H9 (cell line): ENCODE measurements at regions not wholly inside any gene's neighbourhood (a gene's known extent, or its start where the extent isn't known, plus 50 kb on each side); places are given as distances from the start of the nearest gene placed in this dataset.

Experiments
- DNase-seq: peaks from one replicate; pipeline ENCODE4 v3.0.0-alpha.2; 2017
- H2AFZ ChIP-seq: one replicate; pipeline ENCODE4 v1.6.1; 2013; ENCODE audit warnings: mild to moderate bottlenecking, low read length, control low read depth, moderate library complexity
- H2AK5ac ChIP-seq: 2 replicates; pipeline ENCODE4 v1.6.1; 2013; ENCODE audit warnings: low read length, control low read depth, mixed read lengths; ENCODE audit not compliant: insufficient read length
- H2BK120ac ChIP-seq: one replicate; pipeline ENCODE4 v1.6.1; 2013; ENCODE audit warnings: low read depth, mild to moderate bottlenecking, low read length, control low read depth, inconsistent platforms; ENCODE audit not compliant: poor library complexity, severe bottlenecking
- H2BK12ac ChIP-seq: 2 replicates; pipeline ENCODE4 v1.6.1; 2013; ENCODE audit warnings: low read length, control low read depth, mixed read lengths, low read depth; ENCODE audit not compliant: insufficient read length
- H2BK15ac ChIP-seq: 2 replicates; pipeline ENCODE4 v1.6.1; 2013; ENCODE audit warnings: low read depth, low read length, control low read depth
- H2BK20ac ChIP-seq: one replicate; pipeline ENCODE4 v1.6.1; 2013; ENCODE audit warnings: low read depth, mild to moderate bottlenecking, low read length, control low read depth, inconsistent platforms; ENCODE audit not compliant: poor library complexity, severe bottlenecking
- H2BK5ac ChIP-seq: 2 replicates; pipeline ENCODE4 v1.6.1; 2013; ENCODE audit warnings: low read length, control low read depth, mixed read lengths; ENCODE audit not compliant: insufficient read length
- H3K14ac ChIP-seq: 2 replicates; pipeline ENCODE4 v1.6.1; 2013; ENCODE audit warnings: low read length, control low read depth; ENCODE audit not compliant: insufficient read depth
- H3K18ac ChIP-seq: 2 replicates; pipeline ENCODE4 v1.6.1; 2013; ENCODE audit warnings: low read depth, mild to moderate bottlenecking, mixed read lengths, low read length, control low read depth; ENCODE audit not compliant: insufficient read length
- H3K23ac ChIP-seq: 2 replicates; pipeline ENCODE4 v1.6.1; 2013; ENCODE audit warnings: low read length, control low read depth, mixed read lengths, low read depth; ENCODE audit not compliant: insufficient read length
- H3K23me2 ChIP-seq: 2 replicates; pipeline ENCODE4 v1.6.1; 2013; ENCODE audit warnings: low read depth, mild to moderate bottlenecking, mixed read lengths, low read length, control low read depth; ENCODE audit not compliant: insufficient read length, poor library complexity, severe bottlenecking
- H3K27ac ChIP-seq: 2 replicates; pipeline ENCODE4 v1.5.1; 2013; ENCODE audit warnings: low read length, control low read depth, mixed read lengths, low read depth; ENCODE audit not compliant: insufficient read length
- H3K27me3 ChIP-seq: 2 replicates; pipeline ENCODE4 v1.6.1; 2013; ENCODE audit warnings: low read length, control low read depth, inconsistent platforms; ENCODE audit not compliant: insufficient read depth
- H3K4ac ChIP-seq: 2 replicates; pipeline ENCODE4 v1.6.1; 2013; ENCODE audit warnings: low read depth, mild to moderate bottlenecking, control low read depth, inconsistent platforms, low read length, moderate library complexity
- H3K4me1 ChIP-seq: 2 replicates; pipeline ENCODE4 v1.6.1; 2013; ENCODE audit warnings: low read length, control low read depth, inconsistent platforms; ENCODE audit not compliant: insufficient read depth
- H3K4me2 ChIP-seq: 2 replicates; pipeline ENCODE4 v1.6.1; 2013; ENCODE audit warnings: low read length, control low read depth, mixed read lengths; ENCODE audit not compliant: insufficient read length, insufficient read depth
- H3K56ac ChIP-seq: 2 replicates; pipeline ENCODE4 v1.6.1; 2013; ENCODE audit warnings: low read depth, mild to moderate bottlenecking, mixed read lengths, low read length, control low read depth; ENCODE audit not compliant: insufficient read length
- H3K79me1 ChIP-seq: 2 replicates; pipeline ENCODE4 v1.6.1; 2013; ENCODE audit warnings: low read depth, mild to moderate bottlenecking, moderate library complexity, low read length, control low read depth, inconsistent platforms; ENCODE audit not compliant: insufficient read depth, poor library complexity, severe bottlenecking
- H3K79me2 ChIP-seq: 2 replicates; pipeline ENCODE4 v1.6.1; 2013; ENCODE audit warnings: low read length, control low read depth, inconsistent platforms; ENCODE audit not compliant: insufficient read depth
- H3K9ac ChIP-seq: 2 replicates; pipeline ENCODE4 v1.6.1; 2013; ENCODE audit warnings: low read length, control low read depth, mixed read lengths; ENCODE audit not compliant: insufficient read length; ENCODE audit errors: extremely low read depth
- H3K9me3 ChIP-seq: one replicate; pipeline ENCODE4 v1.6.1; 2013; ENCODE audit warnings: low read depth, low read length, inconsistent platforms; ENCODE audit not compliant: control insufficient read depth
- H3T11ph ChIP-seq: one replicate; pipeline ENCODE4 v1.6.1; 2013; ENCODE audit warnings: mild to moderate bottlenecking, low read length, control low read depth, inconsistent platforms
- H4K20me1 ChIP-seq: one replicate; pipeline ENCODE4 v1.6.1; 2013; ENCODE audit not compliant: control insufficient read depth, insufficient read length, insufficient read depth
- H4K5ac ChIP-seq: 2 replicates; pipeline ENCODE4 v1.6.1; 2013; ENCODE audit warnings: low read depth, mild to moderate bottlenecking, mixed read lengths, low read length, control low read depth; ENCODE audit not compliant: insufficient read length
- H4K8ac ChIP-seq: replicated peaks from 2 replicates; pipeline ENCODE4 v1.6.1; 2013; ENCODE audit warnings: low read length, control low read depth, mixed read lengths, low read depth; ENCODE audit not compliant: insufficient read length
- H4K91ac ChIP-seq: 2 replicates; pipeline ENCODE4 v1.6.1; 2013; ENCODE audit warnings: low read depth, mild to moderate bottlenecking, moderate library complexity, mixed read lengths, low read length, control low read depth; ENCODE audit not compliant: insufficient read length
- H3K27ac Mint-ChIP-seq, 3 experiments: 2 replicates in 2 of 3; 3 replicates in 1 of 3; pipeline ENCODE4 v1.8.0; 2020 to 2021; ENCODE audit warnings: mixed read lengths in 3 of 3, mild to moderate bottlenecking in 1 of 3, moderate library complexity in 1 of 3
- H3K27me3 Mint-ChIP-seq: 2 replicates; pipeline ENCODE4 v1.8.0; 2021; ENCODE audit warnings: low read depth, mild to moderate bottlenecking, moderate library complexity, mixed read lengths
- H3K36me3 Mint-ChIP-seq, 3 experiments: 2 replicates in 2 of 3; 3 replicates in 1 of 3; pipeline ENCODE4 v1.8.0; 2020 to 2021; ENCODE audit warnings: low read depth in 3 of 3, mixed read lengths in 3 of 3; ENCODE audit not compliant: insufficient read depth in 1 of 3
- H3K4me1 Mint-ChIP-seq, 2 experiments: 2 replicates each; pipeline ENCODE4 v1.8.0; 2020; ENCODE audit warnings: mixed read lengths in 2 of 2
- H3K4me3 Mint-ChIP-seq, 2 experiments: 2 replicates in 1 of 2; 3 replicates in 1 of 2; pipeline ENCODE4 v1.8.0; 2020 to 2021; ENCODE audit warnings: mild to moderate bottlenecking in 2 of 2, mixed read lengths in 2 of 2, moderate library complexity in 1 of 2
- H3K9me3 Mint-ChIP-seq, 2 experiments: 2 replicates in 1 of 2; 3 replicates in 1 of 2; pipeline ENCODE4 v1.8.0; 2020; ENCODE audit warnings: mild to moderate bottlenecking in 2 of 2, mixed read lengths in 2 of 2, moderate library complexity in 1 of 2
- WGBS: extraction: QIAGEN DNeasy Blood & Tissue Kit; methylation state at CpG from one replicate; pipeline ENCODE4 v1.1.7; 2013; ENCODE audit warnings: missing lambda C conversion rate, low lambda C conversion rate, mixed read lengths; ENCODE audit not compliant: insufficient read length; ENCODE audit errors: extremely low coverage; 5-methylcytosine and 5-hydroxymethylcytosine counted together
- TF ChIP-seq, protein P1 (sequence below): fragments of 200-600 bp; sonication (generic); conservative IDR thresholded peaks from 3 replicates; pipeline ENCODE4 v1.8.0; 2021; ENCODE audit warnings: antibody characterized with exemption, mild to moderate bottlenecking

GRCh38 chr9:135251331-135251761 lies 163.9 kb downstream of the OLFM1 start:
- H3K9me3 Mint-ChIP-seq: no peaks in the 10 kb centered on the region; a peak in 1 of 5 replicates
- DNase-seq: no peak

More at GRCh38 chr9:135251331-135251761, 163.9 kb downstream of the OLFM1 start:
- Histone ChIP-seq H4K91ac (no peak overlapping the region), H3K18ac (no peak overlapping the region), H3K4me1 (no peaks in the 10 kb centered on the region; the same call in 1 of the 2 replicates), H3K23me2 (no peaks in the 10 kb centered on the region), H3T11ph (no peak overlapping the region), H3K23ac (no peak overlapping the region), H3K27ac (no peak overlapping the region), H2BK15ac (no peak overlapping the region), H2AFZ (no peak overlapping the region), H3K56ac (no peak overlapping the region), H3K14ac (no peak overlapping the region), H4K5ac (no peak overlapping the region), H3K27me3 (no peaks in the 10 kb centered on the region), H3K4me2 (no peak overlapping the region), H2BK5ac (no peak overlapping the region), H4K8ac (no peak overlapping the region), H3K79me1 (no peaks in the 10 kb centered on the region), H3K9ac (no peak overlapping the region), H2BK20ac (no peak overlapping the region), H2AK5ac (no peak overlapping the region), H3K9me3 (no peaks in the 10 kb centered on the region), H3K79me2 (no peaks in the 10 kb centered on the region), H2BK120ac (no peak overlapping the region), H4K20me1 (no peaks in the 10 kb centered on the region), H3K4ac (no peak overlapping the region), H2BK12ac (no peak overlapping the region)
- no peaks in the 10 kb centered on the region for H3K36me3 Mint-ChIP-seq
- peaks cover 10% of the 10 kb centered on the region for H3K27me3 Mint-ChIP-seq
- TF ChIP-seq, protein P1, sequence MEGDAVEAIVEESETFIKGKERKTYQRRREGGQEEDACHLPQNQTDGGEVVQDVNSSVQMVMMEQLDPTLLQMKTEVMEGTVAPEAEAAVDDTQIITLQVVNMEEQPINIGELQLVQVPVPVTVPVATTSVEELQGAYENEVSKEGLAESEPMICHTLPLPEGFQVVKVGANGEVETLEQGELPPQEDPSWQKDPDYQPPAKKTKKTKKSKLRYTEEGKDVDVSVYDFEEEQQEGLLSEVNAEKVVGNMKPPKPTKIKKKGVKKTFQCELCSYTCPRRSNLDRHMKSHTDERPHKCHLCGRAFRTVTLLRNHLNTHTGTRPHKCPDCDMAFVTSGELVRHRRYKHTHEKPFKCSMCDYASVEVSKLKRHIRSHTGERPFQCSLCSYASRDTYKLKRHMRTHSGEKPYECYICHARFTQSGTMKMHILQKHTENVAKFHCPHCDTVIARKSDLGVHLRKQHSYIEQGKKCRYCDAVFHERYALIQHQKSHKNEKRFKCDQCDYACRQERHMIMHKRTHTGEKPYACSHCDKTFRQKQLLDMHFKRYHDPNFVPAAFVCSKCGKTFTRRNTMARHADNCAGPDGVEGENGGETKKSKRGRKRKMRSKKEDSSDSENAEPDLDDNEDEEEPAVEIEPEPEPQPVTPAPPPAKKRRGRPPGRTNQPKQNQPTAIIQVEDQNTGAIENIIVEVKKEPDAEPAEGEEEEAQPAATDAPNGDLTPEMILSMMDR: no peak
- H3K4me3 Mint-ChIP-seq: no peak overlapping the region
- no peak overlapping the region for H3K27ac Mint-ChIP-seq
- peaks cover 19 to 36% of the 10 kb centered on the region in 2 experiments for H3K4me1 Mint-ChIP-seq
- WGBS: no CpG with 5 or more reads among the region's 6 CpGs
